ENCODE measurements at regions not wholly inside any gene's neighbourhood (a gene's known extent, or its start where the extent isn't known, plus 50 kb on each side); places are given as distances from the start of the nearest gene placed in this dataset.

GRCh38 chr1:232538224-232538942 lies 91.5 kb downstream of the SIPA1L2 start:
- H3K4me3 ChIP-seq, result no peak overlapping the region
- no peaks in the 10 kb centered on the region for H3K27me3 ChIP-seq
- peaks cover 4% of the 10 kb centered on the region; the same call in 1 of the 2 replicates for H3K36me3 ChIP-seq
- DNase-seq, result peak; percentile 41
- H3K9me3 ChIP-seq, result no peaks in the 10 kb centered on the region

GRCh38 chr1:232534552-232535517 lies 95.1 kb downstream of the SIPA1L2 start:
- DNase-seq, result no peak
- Histone ChIP-seq H3K27me3 (no peaks in the 10 kb centered on the region), H3K9me3 (no peaks in the 10 kb centered on the region), H3K4me3 (no peak overlapping the region), H3K36me3 (peaks cover 23% of the 10 kb centered on the region)

- H3K9me3 ChIP-seq, result no peaks in the 10 kb centered on the region
- H3K4me3 ChIP-seq, result no peak overlapping the region
- H3K27me3 ChIP-seq, result no peaks in the 10 kb centered on the region
- peaks cover 23% of the 10 kb centered on the region for H3K36me3 ChIP-seq
- DNase-seq, result no peak
These were observed 96.6 kb downstream of the SIPA1L2 start for GRCh38 chr1:232533328-232533727.

GRCh38 chr1:232532901-232533300 lies 97.0 kb downstream of the SIPA1L2 start:
- peaks cover 23% of the 10 kb centered on the region for H3K36me3 ChIP-seq
- no peak overlapping the region for H3K4me3 ChIP-seq
- H3K9me3 ChIP-seq, result no peaks in the 10 kb centered on the region
- H3K27me3 ChIP-seq, result no peaks in the 10 kb centered on the region
- no peak for DNase-seq

- no peak for DNase-seq
- no peaks in the 10 kb centered on the region for H3K9me3 ChIP-seq
- H3K4me3 ChIP-seq, result no peak overlapping the region
- H3K27me3 ChIP-seq, result no peaks in the 10 kb centered on the region
- H3K36me3 ChIP-seq, result peaks cover 20% of the 10 kb centered on the region
These were observed 98.6 kb downstream of the SIPA1L2 start for GRCh38 chr1:232531291-232531690.

DNA sequence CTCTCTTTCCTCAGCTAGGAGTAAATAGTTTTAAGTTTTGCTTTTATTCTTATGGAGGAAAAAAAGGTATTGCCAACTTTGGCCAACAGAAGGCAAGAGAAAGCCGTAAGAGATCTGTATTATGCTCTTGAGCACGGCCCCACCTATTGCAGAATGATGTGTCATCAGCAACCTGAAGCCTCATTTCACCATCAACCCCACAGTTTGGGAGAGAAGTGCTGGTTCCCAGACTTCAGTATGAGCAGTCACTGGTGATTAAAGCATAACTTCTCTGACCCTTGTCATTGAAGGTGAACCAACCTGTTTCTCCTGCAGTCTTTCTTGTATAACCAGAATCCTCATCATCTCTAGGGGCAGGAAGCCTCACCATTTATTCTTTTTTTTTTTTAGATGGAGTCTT lies 100.2 kb downstream of the SIPA1L2 start:
- no peak for DNase-seq

DNA sequence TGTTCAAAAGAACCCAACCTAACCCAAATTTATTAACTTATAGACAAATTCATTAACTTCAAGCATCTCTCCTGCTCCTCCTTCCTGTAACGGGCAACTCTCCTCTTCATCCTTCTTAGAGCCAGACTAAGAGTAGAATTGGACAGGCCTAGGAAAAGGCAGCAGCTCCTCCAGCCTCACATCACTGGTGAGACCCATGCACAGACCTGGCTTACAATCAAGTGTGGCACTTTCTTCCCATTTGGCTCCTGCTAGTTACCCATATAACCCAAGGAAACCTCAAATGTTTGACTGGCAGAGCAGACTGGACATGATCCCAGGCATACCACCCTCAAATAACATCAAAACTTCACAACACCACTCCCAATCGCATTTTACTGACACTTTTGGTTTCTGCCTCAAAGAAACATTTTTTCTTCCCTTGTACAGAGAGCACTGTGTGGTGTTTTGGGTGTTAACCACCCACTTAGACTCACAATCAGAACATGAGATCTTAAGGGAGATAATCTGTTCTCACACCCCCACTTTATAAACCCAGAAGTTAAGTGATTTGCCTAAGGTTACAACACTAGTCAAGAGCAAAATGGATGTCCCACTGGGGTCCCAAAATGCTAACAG lies 101.4 kb downstream of the SIPA1L2 start:
- no peak overlapping the region for H3K4me3 ChIP-seq
- H3K36me3 ChIP-seq, result peaks cover 20% of the 10 kb centered on the region
- H3K27me3 ChIP-seq, result no peaks in the 10 kb centered on the region
- H3K9me3 ChIP-seq, result no peaks in the 10 kb centered on the region
- no peak for DNase-seq

More for the DNA sequence above, 100.2 kb downstream of the SIPA1L2 start:
- Histone ChIP-seq H3K9me3 (no peaks in the 10 kb centered on the region), H3K36me3 (peaks cover 20% of the 10 kb centered on the region), H3K27me3 (no peaks in the 10 kb centered on the region), H3K4me3 (no peak overlapping the region)

GRCh38 chr1:232524056-232524455 lies 105.9 kb downstream of the SIPA1L2 start:
- Histone ChIP-seq H3K27me3 (no peaks in the 10 kb centered on the region), H3K4me3 (no peak overlapping the region), H3K9me3 (no peaks in the 10 kb centered on the region), H3K36me3 (no peaks in the 10 kb centered on the region; the same call in none of the 2 replicates)
- no peak for DNase-seq

- H3K9me3 ChIP-seq, result no peaks in the 10 kb centered on the region
- DNase-seq, result no peak
- no peaks in the 10 kb centered on the region for H3K27me3 ChIP-seq
- no peaks in the 10 kb centered on the region for H3K36me3 ChIP-seq
- no peak overlapping the region for H3K4me3 ChIP-seq
These were observed 107.7 kb downstream of the SIPA1L2 start for GRCh38 chr1:232522189-232522588.

DNA sequence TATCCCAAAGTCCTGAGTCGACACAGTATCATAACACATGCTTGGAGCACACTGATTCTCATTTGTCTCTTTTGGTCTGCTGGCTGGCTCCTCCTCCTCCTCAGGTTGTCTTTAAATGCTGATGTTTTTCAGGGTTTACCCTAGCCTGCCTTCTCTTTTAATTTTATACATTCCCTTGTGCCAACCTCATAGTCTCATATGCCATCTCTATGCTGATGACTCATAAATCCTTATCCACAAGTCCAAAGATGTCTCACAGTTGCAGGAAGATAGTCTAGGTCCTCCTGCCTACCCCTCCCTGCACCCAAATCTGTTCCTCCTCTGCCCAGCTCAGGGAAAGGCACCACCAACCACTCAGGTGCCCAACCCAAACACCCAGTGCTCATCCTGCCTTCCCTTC lies 108.3 kb downstream of the SIPA1L2 start:
- DNase-seq, result peak; percentile 17
- no peak overlapping the region for H3K4me3 ChIP-seq
- no peaks in the 10 kb centered on the region for H3K36me3 ChIP-seq
- H3K9me3 ChIP-seq, result no peaks in the 10 kb centered on the region
- no peaks in the 10 kb centered on the region for H3K27me3 ChIP-seq

DNA sequence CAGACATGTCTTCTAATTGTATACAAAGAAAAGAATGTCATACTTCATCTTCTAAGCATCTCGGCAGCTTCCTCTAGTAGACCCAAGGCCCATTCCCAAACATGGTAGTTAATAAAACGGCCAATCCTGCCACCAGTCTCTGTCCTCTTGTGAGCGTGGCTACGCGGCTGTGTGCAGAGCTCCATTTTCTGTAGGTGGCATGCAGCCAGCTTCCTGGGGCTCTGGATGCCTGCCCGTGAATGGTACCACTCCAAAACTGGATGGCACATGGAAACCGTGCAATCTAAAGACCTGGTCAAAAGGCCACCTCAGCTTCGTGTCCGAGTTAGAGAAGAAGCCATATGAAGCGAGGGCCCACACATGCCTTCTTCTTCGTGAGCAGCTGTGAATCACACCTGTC lies 110.7 kb downstream of the SIPA1L2 start:
- H3K36me3 ChIP-seq, result peaks cover 12% of the 10 kb centered on the region
- H3K27me3 ChIP-seq, result no peaks in the 10 kb centered on the region
- DNase-seq, result no peak
- no peak overlapping the region for H3K4me3 ChIP-seq
- H3K9me3 ChIP-seq, result no peaks in the 10 kb centered on the region

DNA sequence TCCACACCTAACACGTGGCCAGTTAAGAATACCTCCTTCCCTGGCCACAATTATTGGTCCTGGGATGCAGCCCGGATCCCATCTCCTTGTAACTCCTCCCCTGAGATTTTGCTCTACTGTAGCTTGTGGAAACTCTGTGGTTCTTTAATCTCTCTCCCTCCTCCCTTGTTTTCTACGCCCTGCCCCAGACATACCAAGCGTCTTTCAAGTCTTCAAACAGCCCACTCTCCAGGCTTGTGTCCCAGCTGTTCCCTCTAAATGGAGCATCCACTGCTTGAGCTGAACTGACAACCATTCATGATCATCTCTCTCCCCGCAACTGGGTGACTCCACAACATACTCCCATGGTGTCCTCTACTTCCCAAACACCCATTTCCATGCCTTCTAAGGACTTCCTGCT lies 111.6 kb downstream of the SIPA1L2 start:
- DNase-seq, result no peak
- H3K9me3 ChIP-seq, result no peaks in the 10 kb centered on the region
- no peaks in the 10 kb centered on the region for H3K27me3 ChIP-seq
- H3K4me3 ChIP-seq, result no peak overlapping the region
- peaks cover 18% of the 10 kb centered on the region for H3K36me3 ChIP-seq

- Histone ChIP-seq H3K36me3 (peaks cover 21% of the 10 kb centered on the region), H3K27me3 (no peaks in the 10 kb centered on the region), H3K9me3 (no peaks in the 10 kb centered on the region), H3K4me3 (no peak overlapping the region)
- DNase-seq, result no peak
These were observed 112.7 kb downstream of the SIPA1L2 start for GRCh38 chr1:232517204-232517603.

DNA sequence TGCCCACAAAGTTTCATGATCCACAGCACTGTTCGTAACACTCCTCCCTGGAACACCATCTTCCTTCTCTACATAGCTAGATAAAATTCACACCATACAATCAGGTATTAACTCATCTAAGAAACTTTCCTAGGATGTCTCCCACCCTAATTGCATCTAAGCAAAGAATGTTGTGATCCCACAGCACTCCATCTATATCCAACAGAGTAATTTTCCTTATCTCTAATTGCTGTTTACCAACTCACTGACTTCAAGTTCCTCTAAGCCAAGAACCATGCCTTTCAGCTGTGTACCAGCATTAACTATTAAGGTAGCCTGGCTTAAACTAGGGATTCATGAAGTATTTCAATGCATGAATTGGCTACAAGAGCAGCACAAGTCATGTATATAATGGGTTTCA lies 114.2 kb downstream of the SIPA1L2 start:
- no peak overlapping the region for H3K4me3 ChIP-seq
- H3K36me3 ChIP-seq, result peaks cover 21% of the 10 kb centered on the region
- DNase-seq, result no peak
- no peaks in the 10 kb centered on the region for H3K9me3 ChIP-seq
- no peaks in the 10 kb centered on the region for H3K27me3 ChIP-seq

- no peak for DNase-seq
- H3K36me3 ChIP-seq, result peaks cover 21% of the 10 kb centered on the region
These were observed 117.2 kb downstream of the SIPA1L2 start for GRCh38 chr1:232512712-232513111.

DNA sequence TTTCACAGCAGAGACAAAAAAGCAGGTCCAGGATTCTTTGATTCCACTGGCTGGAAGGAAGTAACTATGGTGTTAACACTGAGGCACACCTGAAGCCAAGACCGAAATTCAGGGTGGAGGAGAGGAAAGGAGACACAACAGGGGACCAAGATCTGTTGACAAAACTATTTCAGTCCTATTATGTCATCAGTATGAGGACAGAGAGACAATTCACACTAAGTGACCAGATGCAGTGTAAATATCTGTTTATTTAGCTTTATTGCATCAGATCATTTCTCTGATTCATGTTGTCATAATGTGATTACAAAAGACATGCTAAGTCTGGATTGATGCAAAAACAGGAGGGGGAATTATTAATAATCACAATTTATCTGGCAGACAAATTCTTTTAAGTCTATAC lies 118.8 kb downstream of the SIPA1L2 start:
- H3K36me3 ChIP-seq, result peaks cover 25% of the 10 kb centered on the region
- H3K4me3 ChIP-seq, result no peak overlapping the region
- no peak for DNase-seq

More at GRCh38 chr1:232512712-232513111, 117.2 kb downstream of the SIPA1L2 start:
- Histone ChIP-seq H3K9me3 (no peaks in the 10 kb centered on the region), H3K4me3 (no peak overlapping the region), H3K27me3 (no peaks in the 10 kb centered on the region)

More for the DNA sequence above, 118.8 kb downstream of the SIPA1L2 start:
- H3K27me3 ChIP-seq, result no peaks in the 10 kb centered on the region
- H3K9me3 ChIP-seq, result no peaks in the 10 kb centered on the region

Data from MG63 (cell line).